GM12878 (cell line): ENCODE measurements at regions not wholly inside any gene's neighbourhood (a gene's known extent, or its start where the extent isn't known, plus 50 kb on each side); places are given as distances from the start of the nearest gene placed in this dataset.

Experiments
- CTCF ChIP-seq, 3 experiments: IDR thresholded peaks in 2 of 3; conservative IDR thresholded peaks in 1 of 3; 2 replicates each; pipeline ENCODE4 v1.5.1; 2011; ENCODE audit warnings: low read depth in 3 of 3, low read length in 3 of 3, mild to moderate bottlenecking in 3 of 3, control low read depth in 2 of 3, moderate library complexity in 2 of 3, inconsistent platforms in 1 of 3, mixed read lengths in 1 of 3; ENCODE audit not compliant: control insufficient read depth in 2 of 3, insufficient read depth in 1 of 3; ENCODE audit errors: extremely low read depth in 1 of 3
- EZH2 ChIP-seq: IDR thresholded peaks from 2 replicates; pipeline ENCODE4 v1.6.1; 2012; ENCODE audit warnings: low read depth, mild to moderate bottlenecking, control low read depth, inconsistent platforms, low read length, borderline replicate concordance; ENCODE audit not compliant: control insufficient read depth
- NFYB ChIP-seq: IDR thresholded peaks from 2 replicates; pipeline ENCODE4 v1.6.1; 2011; ENCODE audit warnings: low read depth, mild to moderate bottlenecking, low read length, improper control_type of control experiment, moderate library complexity; ENCODE audit not compliant: insufficient read depth
- POLR2AphosphoS5 ChIP-seq: IDR thresholded peaks from 2 replicates; pipeline ENCODE4 v1.6.1; 2011; ENCODE audit warnings: mild to moderate bottlenecking, low read length, inconsistent platforms
- SP1 ChIP-seq: IDR thresholded peaks from one replicate; pipeline ENCODE4 v1.6.1; 2011; ENCODE audit warnings: low read depth, low read length
- SRF ChIP-seq, 2 experiments: IDR thresholded peaks; 2 replicates each; pipeline ENCODE4 v1.6.1; 2011; ENCODE audit warnings: low read depth in 2 of 2, low read length in 2 of 2, mild to moderate bottlenecking in 1 of 2, moderate library complexity in 1 of 2
- SUZ12 ChIP-seq: fragments of 200-600 bp; sonication (generic); IDR thresholded peaks from one replicate; pipeline ENCODE4 v1.6.1; 2018; ENCODE audit warnings: antibody characterized with exemption, mild to moderate bottlenecking; ENCODE audit not compliant: unreplicated experiment
- USF1 ChIP-seq: IDR thresholded peaks from 2 replicates; pipeline ENCODE4 v1.6.1; 2011; ENCODE audit warnings: borderline replicate concordance, low read depth, mild to moderate bottlenecking, moderate library complexity, mixed read lengths, low read length; ENCODE audit not compliant: insufficient read depth; ENCODE audit errors: extremely low read length
- ZNF687 ChIP-seq: fragments of 450-650 bp; IDR thresholded peaks from 2 replicates; pipeline ENCODE4 v1.6.1; 2017; ENCODE audit warnings: mild to moderate bottlenecking, moderate library complexity
- ZZZ3 ChIP-seq: IDR thresholded peaks from 2 replicates; pipeline ENCODE4 v1.6.1; 2011; ENCODE audit warnings: low read depth; ENCODE audit not compliant: control insufficient read depth, insufficient read length

GRCh38 chr15:35229085-35229484 is 144.0 kb upstream of the NANOGP8 start:
- TF ChIP-seq SRF (IDR thresholded peaks at IDR 0.05; ENCODE audit: low read depth in 2 of 2, low read length in 2 of 2) (no peak), POLR2AphosphoS5 (no peak), USF1 (no peak), CTCF (IDR thresholded peaks at IDR 0.05 in 2 of 3, conservative IDR thresholded peaks at IDR 0.05 in 1 of 3; ENCODE audit: control insufficient read depth in 2 of 3, extremely low read depth in 1 of 3, insufficient read depth in 1 of 3, low read depth in 3 of 3, low read length in 3 of 3) (no peak), SP1 (no peak), SUZ12 (no peak), NFYB (no peak), EZH2 (no peak), ZNF687 (no peak), ZZZ3 (no peak)
